ENCODE measurements at regions not wholly inside any gene's neighbourhood (a gene's known extent, or its start where the extent isn't known, plus 50 kb on each side); places are given as distances from the start of the nearest gene placed in this dataset.

- Histone ChIP-seq H3K4me3 (no peak overlapping the region), H3K9me3 (peaks cover 0 to 20% (median 0%) of the 10 kb centered on the region in 3 donors), H3K4me1 (peaks cover 0 to 9% (median 3%) of the 10 kb centered on the region in 3 donors), H3K27me3 (peaks cover 82% of the 10 kb centered on the region), H3K36me3 (no peaks in the 10 kb centered on the region), H3K27ac (no peak overlapping the region)
- WGBS, 2 donors (ENCODE audit: low coverage in 1 of 2) = 76% methylated on average over 6 of the region's 6 CpGs; no CpG with 5 or more reads in 1 of the 2 donors
- TF ChIP-seq POLR2AphosphoS5 (IDR thresholded peaks at IDR 0.05) = no peak
- no peak for TF ChIP-seq CTCF (IDR thresholded peaks at IDR 0.05)
- TF ChIP-seq EP300 (IDR thresholded peaks at IDR 0.05) = no peak
- TF ChIP-seq POLR2A (IDR thresholded peaks at IDR 0.05) = no peak
- ATAC-seq = no peak
Observed at GRCh38 chr16:55057866-55058265, 127.2 kb downstream of the IRX5 start.

DNA sequence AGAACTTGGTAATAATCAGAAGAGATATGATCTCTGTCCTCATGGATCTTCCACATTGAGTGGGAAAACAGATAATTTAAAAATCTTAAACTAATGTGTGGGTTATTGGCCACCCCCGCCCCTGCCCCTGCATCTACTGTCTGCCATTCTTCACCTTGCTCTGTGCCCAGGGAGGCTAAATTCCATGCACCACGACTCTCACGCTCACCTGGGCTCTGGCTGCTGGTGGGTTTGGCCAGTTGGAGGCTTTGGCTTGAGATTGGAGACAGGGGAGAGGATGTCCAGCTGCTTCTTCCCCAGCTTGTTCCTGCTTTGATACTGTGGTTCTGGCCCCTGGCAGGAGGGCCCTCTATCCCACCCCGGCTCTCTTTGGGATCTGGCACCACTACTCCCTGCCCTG is 127.9 kb downstream of the IRX5 start:
- peaks cover 0 to 25% (median 0%) of the 10 kb centered on the region in 3 donors for H3K9me3 ChIP-seq
- H3K4me3 ChIP-seq = no peak overlapping the region
- peaks cover 82% of the 10 kb centered on the region for H3K27me3 ChIP-seq
- H3K27ac ChIP-seq = no peak overlapping the region
- H3K36me3 ChIP-seq = no peaks in the 10 kb centered on the region
- peaks cover 0 to 9% (median 3%) of the 10 kb centered on the region in 3 donors for H3K4me1 ChIP-seq
- TF ChIP-seq CTCF (IDR thresholded peaks at IDR 0.05) (no peak), EP300 (IDR thresholded peaks at IDR 0.05) (no peak)
- 73% methylated on average over 4 of the region's 4 CpGs; no CpG with 5 or more reads in 1 of the 2 donors for WGBS, 2 donors (ENCODE audit: low coverage in 1 of 2)
- no peak for ATAC-seq

DNA sequence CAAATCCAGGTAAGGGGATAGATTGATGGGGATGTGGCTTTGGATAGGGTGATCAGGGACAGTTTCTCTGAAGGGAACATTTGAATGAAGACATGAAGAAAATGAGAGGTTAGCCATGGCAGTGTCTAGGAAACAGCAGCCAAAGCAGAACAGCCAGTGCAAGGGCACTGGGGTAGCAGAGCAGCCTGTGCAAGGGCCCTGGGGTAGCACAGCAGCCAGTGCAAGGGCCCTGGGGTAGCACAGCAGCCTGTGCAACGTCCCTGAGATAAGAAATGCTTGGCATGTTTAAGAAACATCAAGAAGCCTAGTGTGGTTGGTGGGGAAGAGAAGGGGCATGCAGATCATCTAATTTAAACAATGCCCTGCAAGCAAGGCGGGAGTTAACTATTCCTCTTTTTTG is 128.5 kb downstream of the IRX5 start:
- Histone ChIP-seq H3K27me3 (peaks cover 76% of the 10 kb centered on the region), H3K36me3 (no peaks in the 10 kb centered on the region), H3K4me1 (peaks cover 0 to 9% (median 3%) of the 10 kb centered on the region in 3 donors), H3K27ac (no peak overlapping the region), H3K4me3 (no peak overlapping the region), H3K9me3 (peaks cover 0 to 24% (median 0%) of the 10 kb centered on the region in 3 donors)
- no peak for TF ChIP-seq POLR2A (IDR thresholded peaks at IDR 0.05)
- no peak for TF ChIP-seq EP300 (IDR thresholded peaks at IDR 0.05)
- TF ChIP-seq POLR2AphosphoS5 (IDR thresholded peaks at IDR 0.05) = no peak
- no peak for TF ChIP-seq CTCF (IDR thresholded peaks at IDR 0.05)
- 38 to 68% methylated on average over 2 of the region's 2 CpGs for WGBS, 2 donors (ENCODE audit: low coverage in 1 of 2)
- ATAC-seq = no peak

DNA sequence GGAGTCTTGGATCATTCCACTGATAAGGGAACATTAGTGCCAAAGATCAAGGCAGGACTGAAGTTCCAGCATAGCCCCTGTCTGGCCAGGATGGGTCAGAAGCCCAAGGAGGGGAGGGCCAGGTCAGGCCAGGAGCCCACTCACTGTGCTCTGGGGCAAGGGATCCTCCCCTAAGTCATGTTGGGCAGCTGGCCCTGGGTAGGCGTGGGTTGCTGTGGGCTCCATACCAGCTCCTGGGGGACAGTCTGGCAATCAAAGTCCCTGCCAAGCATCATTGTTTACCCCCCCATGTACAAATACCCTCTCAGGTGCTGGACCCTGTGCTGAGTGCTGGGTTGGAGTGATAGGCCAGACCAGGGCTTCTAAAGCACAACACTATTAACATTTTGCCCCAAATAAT is 130.5 kb downstream of the IRX5 start:
- Histone ChIP-seq H3K27ac (no peak overlapping the region), H3K27me3 (peaks cover 56% of the 10 kb centered on the region)
- no CpG with 5 or more reads among the region's 1 CpG for WGBS, 2 donors (ENCODE audit: low coverage in 1 of 2)

More for the DNA sequence above, 130.5 kb downstream of the IRX5 start:
- no peak overlapping the region for H3K4me3 ChIP-seq
- H3K9me3 ChIP-seq = peaks cover 0 to 5% (median 0%) of the 10 kb centered on the region in 3 donors
- TF ChIP-seq POLR2A (IDR thresholded peaks at IDR 0.05) (no peak), POLR2AphosphoS5 (IDR thresholded peaks at IDR 0.05) (no peak), CTCF (IDR thresholded peaks at IDR 0.05) (no peak), EP300 (IDR thresholded peaks at IDR 0.05) (no peak)
- no peak for ATAC-seq
- no peaks in the 10 kb centered on the region for H3K36me3 ChIP-seq
- H3K4me1 ChIP-seq = peaks cover 0 to 9% (median 3%) of the 10 kb centered on the region in 3 donors
